SH-SY5Y (cell line): ENCODE measurements at regions not wholly inside any gene's neighbourhood (a gene's known extent, or its start where the extent isn't known, plus 50 kb on each side); places are given as distances from the start of the nearest gene placed in this dataset.

Source experiments
- GATA2 ChIP-seq: IDR thresholded peaks from 2 replicates; pipeline ENCODE4 v1.6.1; 2011; ENCODE audit warnings: mild to moderate bottlenecking, low read depth, low read length
- GATA3 ChIP-seq: IDR thresholded peaks from 2 replicates; pipeline ENCODE4 v1.6.1; 2011; ENCODE audit warnings: low read depth, mild to moderate bottlenecking, low read length, moderate library complexity

- no peak for TF ChIP-seq GATA2
- TF ChIP-seq GATA3, result no peak
These were observed 144.9 kb downstream of the LRIG3 start for GRCh38 chr12:58775396-58775795.

DNA sequence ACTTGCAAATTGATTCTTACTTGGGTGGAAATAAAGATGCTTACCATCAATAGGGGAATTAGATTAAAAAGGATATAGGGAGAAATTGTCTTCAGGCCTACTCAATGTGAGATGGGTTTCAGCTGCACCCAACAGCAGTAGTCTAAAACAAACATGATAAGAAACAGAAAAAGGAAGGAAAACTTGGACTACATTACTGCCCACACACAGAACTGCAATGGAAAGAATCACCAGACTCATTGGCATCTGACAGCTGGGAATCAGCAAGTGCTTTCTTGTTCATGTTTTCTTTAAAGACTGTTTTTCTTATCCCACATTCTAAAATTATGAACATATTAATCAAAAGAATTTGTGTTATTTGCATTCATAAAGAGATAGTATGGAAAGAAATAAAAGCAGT, 144.2 kb downstream of the LRIG3 start:
- TF ChIP-seq GATA2, result no peak
- TF ChIP-seq GATA3, result no peak

DNA sequence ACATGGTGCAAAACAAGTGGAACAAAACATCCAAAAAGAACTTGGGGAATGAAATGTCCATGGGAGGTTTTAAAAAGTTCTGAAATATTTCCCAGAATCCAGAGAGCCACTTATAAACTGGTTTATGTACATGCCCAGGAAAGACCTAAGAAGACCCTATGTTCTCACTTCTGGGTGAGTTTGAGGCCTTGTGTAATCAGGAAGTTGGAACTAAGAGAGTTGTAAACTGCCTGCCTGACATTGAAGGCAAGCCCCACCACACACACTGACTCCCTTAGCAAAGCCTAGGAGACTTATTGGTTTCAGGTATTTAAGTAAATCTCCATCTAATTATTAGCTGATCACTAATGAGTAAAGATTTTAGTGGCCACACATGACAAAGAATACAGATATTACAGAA, 142.5 kb downstream of the LRIG3 start:
- TF ChIP-seq GATA3 (no peak), GATA2 (no peak)

DNA sequence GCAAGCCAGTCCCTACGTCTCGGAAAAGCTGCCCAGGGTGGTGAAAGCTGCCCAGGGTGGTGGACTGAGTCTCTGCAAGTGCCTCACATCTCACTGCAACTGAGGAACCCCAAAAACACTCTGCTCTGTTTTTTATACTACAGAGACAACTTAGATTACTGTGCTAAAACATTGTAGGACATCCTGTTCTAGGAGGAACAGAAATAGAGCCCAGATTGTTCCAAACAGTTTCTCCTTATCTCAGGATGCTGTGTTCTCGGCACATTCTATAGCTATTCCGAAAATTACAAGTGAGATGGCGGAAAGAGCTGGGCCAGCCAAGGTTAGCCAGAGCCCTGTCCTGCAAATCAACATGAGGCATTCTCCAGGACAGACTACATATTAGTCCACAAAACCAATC, 138.7 kb downstream of the LRIG3 start:
- TF ChIP-seq GATA2, result no peak
- TF ChIP-seq GATA3, result no peak

DNA sequence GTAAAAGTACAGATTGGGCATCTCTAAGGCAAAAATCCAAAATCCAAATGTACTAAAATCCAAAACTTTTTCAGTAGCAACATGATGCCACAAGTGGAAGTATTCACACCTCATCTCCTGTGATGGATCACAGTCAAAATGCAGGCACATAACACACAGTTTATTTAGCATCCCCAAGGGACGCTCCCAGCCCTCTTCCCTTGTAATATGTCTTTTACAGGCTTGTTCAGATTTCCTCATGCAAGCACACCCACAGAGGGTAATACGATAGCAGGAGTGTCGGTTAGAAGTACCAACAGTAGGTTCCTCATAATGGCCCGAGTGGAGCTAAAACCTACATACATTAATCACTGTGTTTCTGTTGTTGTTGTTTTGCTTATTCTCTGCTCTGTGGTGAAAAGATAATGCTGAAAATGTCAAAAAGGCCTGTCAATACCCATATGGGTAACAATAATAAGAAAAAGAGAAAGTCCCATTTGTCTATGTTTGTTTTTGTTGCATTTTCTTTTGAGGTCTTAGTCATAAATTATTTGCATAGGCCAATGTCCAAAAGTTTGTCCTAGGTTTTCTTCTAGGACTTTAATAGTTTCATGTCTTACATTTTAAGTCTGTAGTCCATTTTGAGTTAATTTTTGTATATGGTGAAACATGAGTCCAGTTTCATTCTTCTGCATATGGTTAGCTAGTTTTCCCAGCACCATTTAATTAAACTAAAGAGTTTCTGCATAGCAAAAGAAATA, 133.1 kb downstream of the LRIG3 start:
- TF ChIP-seq GATA2 (no peak), GATA3 (no peak)

GRCh38 chr12:58794859-58795258, 125.4 kb downstream of the LRIG3 start:
- TF ChIP-seq GATA2 (no peak), GATA3 (no peak)

DNA sequence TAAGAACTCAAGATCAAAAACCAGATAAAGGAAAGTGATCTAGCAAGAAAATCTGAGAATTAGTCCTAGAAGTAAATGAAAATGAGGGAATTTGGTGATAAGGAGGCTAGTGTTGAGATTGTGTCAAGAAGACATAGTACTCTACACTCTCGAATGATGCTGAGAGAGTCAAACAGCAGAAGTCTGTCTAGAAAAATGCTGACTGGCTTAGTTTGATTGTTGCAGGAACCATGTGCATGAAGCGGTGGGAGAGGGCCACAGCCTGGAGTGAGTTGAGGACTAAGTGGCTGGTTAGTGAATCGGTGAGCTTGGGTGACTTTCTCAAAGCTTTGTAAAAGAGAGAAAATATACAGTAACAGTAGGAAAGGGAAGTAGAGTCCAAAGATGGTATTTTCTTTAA, 124.5 kb downstream of the LRIG3 start:
- TF ChIP-seq GATA3 (no peak), GATA2 (no peak)

GRCh38 chr12:58801986-58802385, 118.3 kb downstream of the LRIG3 start:
- TF ChIP-seq GATA3 (no peak), GATA2 (no peak)

- TF ChIP-seq GATA2 (no peak), GATA3 (no peak)
These were observed 116.4 kb downstream of the LRIG3 start for GRCh38 chr12:58803908-58804307.

DNA sequence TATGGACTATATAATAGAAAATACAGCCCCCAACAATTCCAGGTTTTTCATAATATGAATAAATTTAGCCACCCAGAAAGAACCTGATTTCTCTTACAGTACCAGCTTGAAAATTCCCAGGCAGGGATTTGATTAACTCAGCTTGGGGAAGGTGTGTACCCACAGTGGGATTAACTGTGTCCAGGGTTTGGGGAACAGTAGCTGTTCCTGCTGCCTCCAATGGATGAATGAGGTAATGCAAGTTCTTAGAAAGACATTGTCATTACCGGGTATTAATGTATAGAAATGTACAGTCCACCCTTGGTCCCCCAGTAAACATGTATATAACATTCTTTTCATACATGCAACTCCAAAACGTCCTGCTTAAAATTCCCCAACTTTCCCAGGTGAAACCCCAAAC, 115.6 kb downstream of the LRIG3 start:
- TF ChIP-seq GATA2 (no peak), GATA3 (no peak)

GRCh38 chr12:58809064-58809607, 111.2 kb downstream of the LRIG3 start:
- TF ChIP-seq GATA2, result no peak
- TF ChIP-seq GATA3, result no peak

- TF ChIP-seq GATA2, result no peak
- no peak for TF ChIP-seq GATA3
These were observed 109.0 kb downstream of the LRIG3 start for GRCh38 chr12:58811346-58811745.

DNA sequence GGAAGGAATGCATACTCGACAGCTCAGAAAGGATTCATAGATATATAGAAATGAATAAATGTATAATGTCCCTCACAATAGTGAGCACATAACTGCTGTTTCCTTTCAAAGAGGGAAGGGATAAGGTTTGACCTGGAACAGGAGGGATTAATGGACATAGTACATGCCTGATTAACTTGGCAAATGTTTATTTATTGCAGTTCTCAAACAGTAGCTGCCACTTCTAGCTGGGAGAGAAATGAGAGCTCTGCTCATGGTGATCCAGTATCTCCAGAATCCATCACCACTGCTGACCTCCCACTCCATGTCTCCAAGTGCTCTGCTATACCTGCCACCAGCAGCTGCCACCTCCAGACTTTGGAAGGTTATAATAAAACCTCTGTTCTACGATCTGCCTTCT, 108.1 kb downstream of the LRIG3 start:
- no peak for TF ChIP-seq GATA3
- no peak for TF ChIP-seq GATA2

- TF ChIP-seq GATA3 (no peak), GATA2 (no peak)
These were observed 106.3 kb downstream of the LRIG3 start for GRCh38 chr12:58814036-58814435.

GRCh38 chr12:58815235-58815634, 105.1 kb downstream of the LRIG3 start:
- TF ChIP-seq GATA2 (no peak), GATA3 (no peak)
